D721Med (cell line): ENCODE measurements at regions not wholly inside any gene's neighbourhood (a gene's known extent, or its start where the extent isn't known, plus 50 kb on each side); places are given as distances from the start of the nearest gene placed in this dataset.
"Not testable (repeated sequence)": the region's sequence is repeated elsewhere in the genome, so short reads cannot be mapped to it uniquely, and the experiment has no call there.

Source experiments
- DNase-seq: peaks from one replicate; pipeline ENCODE4 v3.0.0; 2011; ENCODE audit warnings: low spot score; ENCODE audit not compliant: insufficient read length
- FAIRE-seq: peaks from 2 replicates; lab custom pipeline; 2011; peaks lifted over from hg19 to GRCh38; lab: Jason Lieb, UNC
- CTCF ChIP-seq: IDR thresholded peaks from 2 replicates; pipeline ENCODE4 v1.5.1; 2012; ENCODE audit warnings: mild to moderate bottlenecking, control low read depth; ENCODE audit not compliant: insufficient read depth; ENCODE audit errors: missing control alignments

DNA sequence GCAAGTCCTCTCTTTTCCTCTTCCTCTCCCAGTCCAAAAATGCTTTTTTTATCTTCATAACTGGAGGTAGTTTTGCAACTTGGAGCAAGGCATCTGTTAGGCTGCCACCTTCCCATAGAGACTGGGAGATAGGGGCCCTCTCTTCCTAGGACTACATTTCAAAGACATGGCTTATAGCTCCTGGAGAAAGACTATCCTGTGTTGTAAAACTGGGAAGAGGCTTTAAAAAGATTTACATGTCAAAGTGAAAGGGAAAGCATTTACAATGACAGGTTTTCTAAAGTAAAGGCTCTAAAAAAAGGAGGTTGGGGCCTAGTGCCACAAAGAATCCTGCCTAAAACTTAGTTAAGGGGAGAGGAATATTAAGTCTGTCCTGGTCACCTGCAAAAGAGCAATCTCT is 82.2 kb upstream of the SEMA3E start:
- TF ChIP-seq CTCF = no peak
- DNase-seq = no peak
- no peak for FAIRE-seq

DNA sequence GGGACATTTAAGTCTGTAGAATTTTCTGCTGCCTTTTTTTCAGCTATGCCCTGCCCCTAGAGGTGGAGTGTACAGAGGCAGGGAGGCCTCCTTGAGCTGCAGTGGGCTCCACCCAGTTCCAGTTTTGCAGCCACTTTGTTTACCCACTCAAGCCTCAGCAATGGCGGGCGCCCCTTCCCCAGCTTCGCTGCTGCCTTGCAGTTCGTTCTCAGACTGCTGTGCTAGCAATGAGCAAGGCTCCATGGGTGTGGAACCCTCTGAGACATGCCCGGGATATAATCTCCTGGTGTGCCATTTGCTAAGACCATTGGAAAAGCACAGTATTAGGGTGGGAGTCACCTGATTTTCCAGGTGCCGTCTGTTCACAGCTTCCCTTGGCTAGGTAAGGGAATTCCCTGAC is 68.0 kb upstream of the SEMA3E start:
- DNase-seq, FAIRE-seq: not testable (repeated sequence)

- TF ChIP-seq CTCF = no peak
- FAIRE-seq (no peak), DNase-seq (no peak)
Measured at GRCh38 chr7:83708531-83708930, 59.6 kb upstream of the SEMA3E start.

DNA sequence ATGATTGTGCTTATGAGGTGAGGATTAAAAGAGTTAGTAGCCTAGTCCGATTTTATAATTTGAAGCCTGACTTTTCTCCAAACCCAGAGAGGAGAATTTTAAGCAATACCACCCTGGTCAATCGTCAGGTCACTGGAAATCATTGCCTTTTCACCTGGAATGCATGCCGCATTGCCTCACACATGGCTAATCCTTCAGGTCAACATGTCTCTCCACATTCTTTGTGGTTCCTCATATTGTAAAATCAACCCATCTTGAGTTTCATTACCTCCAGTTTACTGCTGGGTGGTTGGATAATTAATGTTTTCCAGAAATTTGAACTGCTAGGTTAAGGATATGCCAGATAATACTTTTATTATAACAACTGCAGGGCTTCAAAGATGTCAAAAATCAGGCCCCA is 55.6 kb upstream of the SEMA3E start:
- DNase-seq = no peak
- no peak for FAIRE-seq
- no peak for TF ChIP-seq CTCF

DNA sequence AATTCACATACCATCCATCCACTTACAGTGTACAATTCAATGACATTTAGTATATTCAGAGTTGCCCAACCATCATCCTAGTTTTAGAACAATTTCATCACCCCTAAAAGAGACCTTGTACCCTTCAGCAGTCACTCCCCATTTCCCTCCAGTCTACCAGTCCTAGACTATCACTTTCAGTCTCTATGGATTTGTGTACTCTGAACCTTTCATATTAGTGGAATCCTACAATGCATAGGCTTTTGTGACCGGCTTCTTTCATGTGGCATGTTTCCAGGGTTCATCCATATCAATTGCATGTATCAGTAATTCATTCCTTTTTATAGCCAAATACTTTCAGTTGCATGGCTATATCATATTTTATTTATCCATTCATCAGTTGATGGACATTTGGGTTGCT is 53.5 kb upstream of the SEMA3E start:
- FAIRE-seq (no peak), DNase-seq (no peak)
- no peak for TF ChIP-seq CTCF

DNA sequence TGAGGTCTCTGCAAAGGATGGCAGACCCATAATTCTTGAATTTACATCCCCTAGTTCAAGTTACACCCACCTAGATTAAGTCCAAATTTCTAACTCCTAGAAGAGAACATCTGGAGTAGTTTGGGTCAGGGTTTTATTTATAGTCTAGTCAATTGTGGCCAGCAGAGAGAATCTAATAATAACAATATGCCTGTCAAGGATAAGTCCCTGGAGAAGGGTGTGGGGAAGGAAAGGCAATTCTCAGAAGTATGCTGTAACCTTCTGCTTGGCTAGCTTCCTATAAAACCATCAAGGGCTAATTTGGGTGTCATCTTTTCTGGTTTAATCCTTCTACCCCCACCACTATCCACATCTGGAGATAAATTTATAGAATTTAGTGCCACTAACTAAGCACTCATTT is 52.8 kb upstream of the SEMA3E start:
- no peak for FAIRE-seq
- DNase-seq = no peak

More for the DNA sequence above, 52.8 kb upstream of the SEMA3E start:
- TF ChIP-seq CTCF = no peak
